Osteoblast (primary cell): ENCODE measurements at regions not wholly inside any gene's neighbourhood (a gene's known extent, or its start where the extent isn't known, plus 50 kb on each side); places are given as distances from the start of the nearest gene placed in this dataset.

ENCODE experiments used
- DNase-seq: peaks from one replicate; pipeline ENCODE4 v3.0.0; 2011; ENCODE audit warnings: low spot score, mixed read lengths; ENCODE audit not compliant: insufficient read length; ENCODE audit errors: missing footprints
- H2AFZ ChIP-seq: 2 replicates; pipeline ENCODE4 v1.6.0; 2011; ENCODE audit warnings: mild to moderate bottlenecking, low read length
- H3K27ac ChIP-seq: 2 replicates; pipeline ENCODE4 v1.5.1; 2011; ENCODE audit warnings: mild to moderate bottlenecking, low read depth, low read length, moderate library complexity
- H3K27me3 ChIP-seq: 2 replicates; pipeline ENCODE4 v1.6.0; 2012; ENCODE audit warnings: mild to moderate bottlenecking, control low read depth, inconsistent platforms, low read length, moderate library complexity; ENCODE audit not compliant: insufficient read depth
- H3K36me3 ChIP-seq: 2 replicates; pipeline ENCODE4 v1.5.1; 2011; ENCODE audit warnings: mild to moderate bottlenecking, low read length, control low read depth, moderate library complexity; ENCODE audit not compliant: insufficient read depth
- H3K4me1 ChIP-seq: 2 replicates; pipeline ENCODE4 v1.5.1; 2011; ENCODE audit warnings: mild to moderate bottlenecking, low read length, control low read depth, moderate library complexity; ENCODE audit not compliant: insufficient read depth
- H3K4me2 ChIP-seq: 2 replicates; pipeline ENCODE4 v1.6.0; 2011; ENCODE audit warnings: mild to moderate bottlenecking, low read length; ENCODE audit not compliant: insufficient read depth
- H3K4me3 ChIP-seq: fragments of 200-600 bp; sonication (generic); 3 replicates; pipeline ENCODE4 v1.5.1; 2012; ENCODE audit warnings: mild to moderate bottlenecking, low read length, inconsistent platforms; ENCODE audit not compliant: insufficient read depth
- H3K79me2 ChIP-seq: 2 replicates; pipeline ENCODE4 v1.6.0; 2012; ENCODE audit warnings: mild to moderate bottlenecking, low read length, control low read depth, inconsistent platforms; ENCODE audit not compliant: insufficient read depth
- H3K9me3 ChIP-seq: 2 replicates; pipeline ENCODE4 v1.5.1; 2011; ENCODE audit warnings: low read depth, low read length, control low read depth
- H4K20me1 ChIP-seq: 2 replicates; pipeline ENCODE4 v1.6.0; 2012; ENCODE audit warnings: mild to moderate bottlenecking, low read length, control low read depth; ENCODE audit not compliant: insufficient read depth
- CTCF ChIP-seq: IDR thresholded peaks from 2 replicates; pipeline ENCODE4 v1.5.1; 2011; ENCODE audit warnings: mild to moderate bottlenecking, low read depth, low read length, moderate library complexity; ENCODE audit errors: extremely low read depth

DNA sequence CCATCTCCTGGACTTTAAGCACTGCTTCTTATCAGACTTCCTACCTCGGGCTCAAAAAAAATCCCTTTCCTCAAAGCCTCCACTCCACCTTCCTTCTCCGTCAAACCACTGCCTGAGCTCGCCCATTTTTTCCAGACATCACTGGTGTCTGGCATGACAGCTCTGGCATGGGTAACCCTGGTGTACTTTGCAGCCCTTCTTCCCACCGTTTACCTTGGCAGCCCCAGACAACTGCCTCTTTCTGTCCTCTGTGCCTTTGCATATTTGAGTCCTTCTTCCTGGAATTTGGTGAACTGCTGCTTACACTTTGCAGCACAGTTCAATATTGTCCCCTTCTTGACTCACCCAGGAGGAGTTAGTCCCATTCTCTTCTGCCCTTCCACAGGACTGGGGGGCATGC is 144.6 kb upstream of the TBX20 start:
- H3K9me3 ChIP-seq, result no peaks in the 10 kb centered on the region
- no peaks in the 10 kb centered on the region for H3K27me3 ChIP-seq

DNA sequence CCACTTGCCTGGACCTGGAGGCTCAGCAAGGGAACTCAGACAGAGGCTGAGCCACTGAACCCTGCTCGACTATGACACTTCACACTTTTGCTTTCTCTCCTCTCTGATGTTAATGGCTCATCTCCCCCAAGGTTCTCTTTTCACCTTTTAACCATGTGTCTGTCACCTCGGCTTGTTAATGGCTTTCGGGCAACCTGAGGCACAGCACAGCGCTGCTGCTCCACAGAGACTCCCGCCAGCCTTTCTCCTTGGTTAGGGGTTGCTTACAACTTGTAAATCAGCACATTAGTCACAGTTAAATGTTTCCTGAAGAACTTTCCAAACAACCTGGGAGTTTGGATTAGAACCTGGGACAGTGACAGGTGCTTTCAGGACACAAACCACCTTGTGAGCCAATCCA is 136.2 kb upstream of the TBX20 start:
- H3K4me2 ChIP-seq, result no peak overlapping the region
- no peaks in the 10 kb centered on the region for H3K27me3 ChIP-seq
- H3K27ac ChIP-seq, result no peak overlapping the region
- H3K9me3 ChIP-seq, result no peaks in the 10 kb centered on the region
- H4K20me1 ChIP-seq, result no peaks in the 10 kb centered on the region
- no peaks in the 10 kb centered on the region for H3K36me3 ChIP-seq
- H2AFZ ChIP-seq, result no peak overlapping the region
- H3K79me2 ChIP-seq, result no peaks in the 10 kb centered on the region
- H3K4me3 ChIP-seq, result no peak overlapping the region
- no peak for TF ChIP-seq CTCF
- H3K4me1 ChIP-seq, result no peaks in the 10 kb centered on the region
- no peak for DNase-seq

More for the DNA sequence above, 144.6 kb upstream of the TBX20 start:
- no peak for TF ChIP-seq CTCF
- Histone ChIP-seq H3K27ac (no peak overlapping the region), H3K36me3 (no peaks in the 10 kb centered on the region), H4K20me1 (no peaks in the 10 kb centered on the region), H2AFZ (no peak overlapping the region), H3K4me1 (no peaks in the 10 kb centered on the region), H3K79me2 (no peaks in the 10 kb centered on the region), H3K4me3 (no peak overlapping the region), H3K4me2 (no peak overlapping the region)
- DNase-seq, result no peak

DNA sequence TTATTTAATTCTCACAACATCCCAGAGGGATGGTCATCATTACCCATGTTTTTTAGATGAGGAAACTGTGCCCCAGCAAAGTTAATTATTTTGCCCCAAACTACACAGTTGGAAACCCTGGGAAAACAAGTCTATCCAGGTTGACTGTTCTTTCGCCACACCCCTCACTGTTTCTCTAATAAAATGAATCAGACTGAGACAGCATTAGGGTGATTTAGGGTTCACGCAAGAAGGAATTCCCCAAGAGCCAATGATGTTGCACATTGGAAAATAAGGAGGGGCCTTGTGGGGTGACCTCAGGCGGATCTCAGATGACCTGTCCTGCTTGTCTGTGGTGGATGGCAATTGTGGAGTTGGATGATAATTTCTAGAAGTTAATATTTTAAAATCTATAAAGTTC is 135.7 kb upstream of the TBX20 start:
- no peaks in the 10 kb centered on the region for H4K20me1 ChIP-seq
- TF ChIP-seq CTCF, result no peak

DNA sequence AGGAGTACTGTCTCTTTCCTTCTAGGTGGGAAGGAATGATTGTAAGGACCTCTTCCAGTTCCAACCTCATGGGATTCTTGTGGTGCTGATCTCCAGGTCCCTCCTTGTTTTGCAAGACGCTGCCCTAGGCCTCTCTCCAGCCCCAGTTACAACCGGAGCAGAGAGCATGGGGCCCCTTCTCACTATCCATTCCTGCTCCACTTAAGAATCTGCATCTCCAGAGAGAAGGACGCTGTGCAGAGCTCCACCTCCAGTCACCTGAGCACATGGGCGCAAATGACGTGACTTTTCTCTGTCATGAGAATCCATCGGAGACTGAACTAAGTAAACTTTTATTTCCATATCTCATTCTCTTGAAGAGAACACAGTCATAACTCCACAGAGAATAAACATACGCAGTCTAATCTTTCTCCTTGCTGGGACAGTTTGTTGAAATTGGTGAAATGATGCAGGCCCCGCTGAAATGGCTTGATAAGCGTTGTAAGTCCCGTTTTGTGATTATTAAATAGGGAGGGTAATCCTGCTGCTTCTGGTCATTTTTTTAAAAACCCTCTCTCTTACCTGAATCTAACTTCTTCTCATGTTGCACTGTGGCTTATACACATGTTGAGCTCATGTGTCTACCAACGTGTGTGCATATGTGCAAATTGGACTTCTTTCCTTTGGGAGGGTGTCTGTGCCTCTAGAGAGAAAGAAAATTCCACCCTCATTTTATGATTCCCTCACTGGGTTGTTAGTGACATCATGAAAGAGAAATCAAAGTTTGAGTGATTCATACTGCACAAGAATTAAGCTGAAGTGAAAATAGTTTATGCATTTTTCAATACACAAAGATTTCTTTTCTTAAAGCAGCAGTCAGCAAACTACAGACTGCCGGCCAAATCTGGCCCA is 133.2 kb upstream of the TBX20 start:
- Histone ChIP-seq H2AFZ (no peak overlapping the region), H3K4me2 (no peak overlapping the region), H3K27me3 (no peaks in the 10 kb centered on the region), H3K79me2 (no peaks in the 10 kb centered on the region), H3K9me3 (no peaks in the 10 kb centered on the region), H4K20me1 (no peaks in the 10 kb centered on the region), H3K36me3 (no peaks in the 10 kb centered on the region), H3K27ac (no peak overlapping the region), H3K4me1 (no peaks in the 10 kb centered on the region), H3K4me3 (no peak overlapping the region)
- no peak for DNase-seq
- TF ChIP-seq CTCF, result no peak

More for the DNA sequence above, 135.7 kb upstream of the TBX20 start:
- Histone ChIP-seq H3K79me2 (no peaks in the 10 kb centered on the region), H2AFZ (no peak overlapping the region), H3K27ac (no peak overlapping the region), H3K4me2 (no peak overlapping the region), H3K9me3 (no peaks in the 10 kb centered on the region), H3K36me3 (no peaks in the 10 kb centered on the region), H3K27me3 (no peaks in the 10 kb centered on the region), H3K4me3 (no peak overlapping the region), H3K4me1 (no peaks in the 10 kb centered on the region)
- DNase-seq, result no peak
